Keratinocyte (primary cell): ENCODE measurements at regions not wholly inside any gene's neighbourhood (a gene's known extent, or its start where the extent isn't known, plus 50 kb on each side); places are given as distances from the start of the nearest gene placed in this dataset.

Source experiments
- DNase-seq: peaks from one replicate; pipeline ENCODE4 v3.0.0-alpha.2; 2011; ENCODE audit warnings: low read depth, missing footprints, low spot score
- FAIRE-seq: peaks from 2 replicates; lab custom pipeline; 2011; peaks lifted over from hg19 to GRCh38; lab: Jason Lieb, UNC
- H2AFZ ChIP-seq: 2 replicates; pipeline ENCODE4 v1.6.0; 2012; ENCODE audit warnings: low read length, control low read depth, inconsistent platforms; ENCODE audit not compliant: control insufficient read depth
- H3K27ac ChIP-seq: 2 replicates; pipeline ENCODE4 v1.5.1; 2011; ENCODE audit warnings: low read length; ENCODE audit not compliant: control insufficient read depth, insufficient read depth
- H3K27me3 ChIP-seq: 3 replicates; pipeline ENCODE4 v1.6.0; 2011; ENCODE audit warnings: low read length; ENCODE audit not compliant: control insufficient read depth, insufficient read depth; ENCODE audit errors: extremely low read depth
- H3K36me3 ChIP-seq, 2 experiments: 2 replicates in 1 of 2; 3 replicates in 1 of 2; pipeline ENCODE4 v1.5.1; 2011; ENCODE audit warnings: low read length in 2 of 2, mild to moderate bottlenecking in 1 of 2; ENCODE audit not compliant: control insufficient read depth in 2 of 2, insufficient read depth in 2 of 2; ENCODE audit errors: extremely low read depth in 1 of 2
- H3K4me1 ChIP-seq: 3 replicates; pipeline ENCODE4 v1.5.1; 2011; ENCODE audit warnings: low read length; ENCODE audit not compliant: control insufficient read depth, insufficient read depth; ENCODE audit errors: extremely low read depth
- H3K4me2 ChIP-seq: 3 replicates; pipeline ENCODE4 v1.6.0; 2011; ENCODE audit warnings: low read depth, low read length; ENCODE audit not compliant: control insufficient read depth, insufficient read depth; ENCODE audit errors: extremely low read depth
- H3K4me3 ChIP-seq, 3 experiments: fragments of 200-600 bp in 1 of 3; sonication (generic) in 1 of 3; 2 replicates in 2 of 3; 3 replicates in 1 of 3; pipeline ENCODE4 v1.5.1; 2011 to 2016; ENCODE audit warnings: low read length in 3 of 3, mild to moderate bottlenecking in 3 of 3, control low read depth in 2 of 3, inconsistent platforms in 1 of 3, low read depth in 1 of 3, mixed read lengths in 1 of 3, mixed run types in 1 of 3, moderate library complexity in 1 of 3; ENCODE audit not compliant: control insufficient read depth in 2 of 3, insufficient read depth in 2 of 3; ENCODE audit errors: extremely low read depth in 1 of 3
- H3K79me2 ChIP-seq: 2 replicates; pipeline ENCODE4 v1.6.0; 2012; ENCODE audit warnings: low read length; ENCODE audit not compliant: control insufficient read depth, insufficient read depth
- H3K9ac ChIP-seq: 3 replicates; pipeline ENCODE4 v1.6.0; 2011; ENCODE audit warnings: low read length; ENCODE audit not compliant: control insufficient read depth, insufficient read depth; ENCODE audit errors: extremely low read depth
- H3K9me1 ChIP-seq: 3 replicates; pipeline ENCODE4 v1.6.0; 2011; ENCODE audit warnings: low read length; ENCODE audit not compliant: control insufficient read depth, insufficient read depth; ENCODE audit errors: extremely low read depth
- H3K9me3 ChIP-seq: 2 replicates; pipeline ENCODE4 v1.5.1; 2012; ENCODE audit warnings: low read depth, low read length; ENCODE audit not compliant: control insufficient read depth
- H4K20me1 ChIP-seq: 3 replicates; pipeline ENCODE4 v1.6.0; 2011; ENCODE audit warnings: low read length; ENCODE audit not compliant: control insufficient read depth, insufficient read depth; ENCODE audit errors: extremely low read depth
- EZH2 ChIP-seq: IDR thresholded peaks from one replicate; pipeline ENCODE4 v1.6.1; 2012; ENCODE audit warnings: inconsistent platforms, mild to moderate bottlenecking, low read length, moderate library complexity
- dilution Hi-C: fragments of 300-500 bp; cut with MboI; formaldehyde crosslinking; loops from one replicate; pipeline ENCODE4 v1.7.0; 2020; ENCODE audit warnings: low sequenced_read_pairs; ENCODE audit not compliant: extremely low pct_ligation_motif_present
- TF ChIP-seq, protein P1 (sequence below), 3 experiments: IDR thresholded peaks in 1 of 3; conservative IDR thresholded peaks in 1 of 3; optimal IDR thresholded peaks in 1 of 3; 2 replicates in 2 of 3; 3 replicates in 1 of 3; pipeline versions ENCODE3 to v1.5.1; 2011; ENCODE audit warnings: low read length in 3 of 3, mild to moderate bottlenecking in 3 of 3, moderate library complexity in 2 of 3, control low read depth in 1 of 3, inconsistent platforms in 1 of 3; ENCODE audit not compliant: insufficient read depth in 2 of 3; ENCODE audit errors: extremely low read depth in 1 of 3

DNA sequence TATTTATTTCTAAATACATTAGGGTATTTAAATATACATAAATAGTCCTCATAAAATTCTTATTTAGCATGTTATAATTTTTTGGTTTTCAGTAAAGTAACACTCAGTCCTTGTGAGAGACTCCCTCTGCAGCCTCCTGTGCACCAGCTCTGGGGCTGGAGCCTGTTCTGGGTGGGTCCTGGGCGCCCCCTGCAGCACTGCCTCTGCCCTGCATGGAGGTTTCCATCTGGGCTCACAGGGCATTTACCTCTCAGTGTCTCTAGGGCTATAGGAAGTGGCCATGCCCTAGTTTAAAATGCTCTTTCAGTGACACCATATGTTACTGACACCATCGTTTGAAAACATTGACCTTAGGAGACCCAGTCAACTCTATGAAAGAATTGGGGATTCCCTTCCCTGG lies 1155.2 kb downstream of the TMEM121 start:
- no peak overlapping the region for H2AFZ ChIP-seq
- no peak overlapping the region for H3K9ac ChIP-seq
- no peak overlapping the region for H3K27ac ChIP-seq
- no peaks in the 10 kb centered on the region for H4K20me1 ChIP-seq
- no peaks in the 10 kb centered on the region for H3K9me1 ChIP-seq
- dilution Hi-C loops = no loop called here
- no peaks in the 10 kb centered on the region for H3K27me3 ChIP-seq
- FAIRE-seq (no peak), DNase-seq (no peak)
- TF ChIP-seq, protein P1, sequence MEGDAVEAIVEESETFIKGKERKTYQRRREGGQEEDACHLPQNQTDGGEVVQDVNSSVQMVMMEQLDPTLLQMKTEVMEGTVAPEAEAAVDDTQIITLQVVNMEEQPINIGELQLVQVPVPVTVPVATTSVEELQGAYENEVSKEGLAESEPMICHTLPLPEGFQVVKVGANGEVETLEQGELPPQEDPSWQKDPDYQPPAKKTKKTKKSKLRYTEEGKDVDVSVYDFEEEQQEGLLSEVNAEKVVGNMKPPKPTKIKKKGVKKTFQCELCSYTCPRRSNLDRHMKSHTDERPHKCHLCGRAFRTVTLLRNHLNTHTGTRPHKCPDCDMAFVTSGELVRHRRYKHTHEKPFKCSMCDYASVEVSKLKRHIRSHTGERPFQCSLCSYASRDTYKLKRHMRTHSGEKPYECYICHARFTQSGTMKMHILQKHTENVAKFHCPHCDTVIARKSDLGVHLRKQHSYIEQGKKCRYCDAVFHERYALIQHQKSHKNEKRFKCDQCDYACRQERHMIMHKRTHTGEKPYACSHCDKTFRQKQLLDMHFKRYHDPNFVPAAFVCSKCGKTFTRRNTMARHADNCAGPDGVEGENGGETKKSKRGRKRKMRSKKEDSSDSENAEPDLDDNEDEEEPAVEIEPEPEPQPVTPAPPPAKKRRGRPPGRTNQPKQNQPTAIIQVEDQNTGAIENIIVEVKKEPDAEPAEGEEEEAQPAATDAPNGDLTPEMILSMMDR (optimal IDR thresholded peaks at IDR 0.05 in 1 of 3, IDR thresholded peaks at IDR 0.05 in 1 of 3, conservative IDR thresholded peaks at IDR 0.05 in 1 of 3; ENCODE audit: extremely low read depth in 1 of 3, insufficient read depth in 2 of 3, low read length in 3 of 3) = no peak
- no peak for TF ChIP-seq EZH2
- no peaks in the 10 kb centered on the region for H3K79me2 ChIP-seq
- no peaks in the 10 kb centered on the region for H3K4me1 ChIP-seq
- H3K4me2 ChIP-seq = no peak overlapping the region
- no peak overlapping the region for H3K4me3 ChIP-seq
- no peaks in the 10 kb centered on the region for H3K9me3 ChIP-seq
- H3K36me3 ChIP-seq = no peaks in the 10 kb centered on the region

DNA sequence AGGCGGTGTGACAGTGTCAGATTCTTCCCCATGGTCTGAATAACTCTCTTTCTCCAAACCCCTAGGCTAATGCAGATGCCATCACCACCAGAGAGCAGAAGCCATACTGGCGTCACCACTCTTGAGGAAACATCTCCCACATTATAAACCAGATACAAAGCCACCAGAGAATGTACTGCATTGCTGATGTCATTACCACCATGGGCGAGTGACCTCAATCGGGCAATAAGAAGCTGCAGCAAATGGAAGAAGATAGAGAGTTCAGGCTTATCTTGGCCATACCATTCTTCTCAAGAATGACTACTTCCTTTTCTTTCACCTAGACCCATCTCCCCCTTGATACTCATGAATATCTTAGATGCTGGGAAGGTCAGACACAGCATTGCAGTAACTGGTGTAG lies 1157.2 kb downstream of the TMEM121 start:
- H3K27me3 ChIP-seq = no peaks in the 10 kb centered on the region
- H3K9ac ChIP-seq = no peak overlapping the region
- H3K79me2 ChIP-seq = no peaks in the 10 kb centered on the region
- DNase-seq (no peak), FAIRE-seq (no peak)
- H3K4me3 ChIP-seq = no peak overlapping the region
- dilution Hi-C loops = no loop called here
- no peaks in the 10 kb centered on the region for H3K9me3 ChIP-seq
- no peaks in the 10 kb centered on the region for H3K4me1 ChIP-seq
- TF ChIP-seq EZH2 = no peak
- TF ChIP-seq, protein P1 (optimal IDR thresholded peaks at IDR 0.05 in 1 of 3, IDR thresholded peaks at IDR 0.05 in 1 of 3, conservative IDR thresholded peaks at IDR 0.05 in 1 of 3; ENCODE audit: extremely low read depth in 1 of 3, insufficient read depth in 2 of 3, low read length in 3 of 3) = no peak
- H3K36me3 ChIP-seq = no peaks in the 10 kb centered on the region
- H3K27ac ChIP-seq = no peak overlapping the region
- H3K9me1 ChIP-seq = no peaks in the 10 kb centered on the region
- H2AFZ ChIP-seq = no peak overlapping the region
- no peak overlapping the region for H3K4me2 ChIP-seq
- no peaks in the 10 kb centered on the region for H4K20me1 ChIP-seq
